AG04449 (cell line): ENCODE measurements at regions not wholly inside any gene's neighbourhood (a gene's known extent, or its start where the extent isn't known, plus 50 kb on each side); places are given as distances from the start of the nearest gene placed in this dataset.
"Not testable (repeated sequence)": the region's sequence is repeated elsewhere in the genome, so short reads cannot be mapped to it uniquely, and the experiment has no call there.

Experiments used
- CTCF ChIA-PET: fragments of 350-600 bp; formaldehyde crosslinking; extraction: SDS; loops from one replicate; lab custom pipeline; 2021; ENCODE audit warnings: antibody characterized with exemption; lab: Yijun Ruan, JAX
- POLR2A ChIA-PET: fragments of 400-600, 350-600 bp; formaldehyde crosslinking; extraction: SDS; loops from one replicate; lab custom pipeline; 2020; ENCODE audit warnings: antibody characterized with exemption, inconsistent platforms; lab: Yijun Ruan, JAX
- DNase-seq: peaks from one replicate; pipeline ENCODE4 v3.0.0-alpha.2; 2010; ENCODE audit warnings: low read depth, low spot score
- H3K4me3 ChIP-seq: 2 replicates; pipeline ENCODE4 v1.5.1; 2011; ENCODE audit warnings: low read depth, mild to moderate bottlenecking, control low read depth, low read length
- TF ChIP-seq, protein P1 (sequence below): IDR thresholded peaks from one replicate; pipeline ENCODE4 v1.5.1; 2011; ENCODE audit warnings: mild to moderate bottlenecking, moderate library complexity, low read length, control low read depth, inconsistent platforms; ENCODE audit not compliant: insufficient read depth; ENCODE audit errors: missing control alignments

DNA sequence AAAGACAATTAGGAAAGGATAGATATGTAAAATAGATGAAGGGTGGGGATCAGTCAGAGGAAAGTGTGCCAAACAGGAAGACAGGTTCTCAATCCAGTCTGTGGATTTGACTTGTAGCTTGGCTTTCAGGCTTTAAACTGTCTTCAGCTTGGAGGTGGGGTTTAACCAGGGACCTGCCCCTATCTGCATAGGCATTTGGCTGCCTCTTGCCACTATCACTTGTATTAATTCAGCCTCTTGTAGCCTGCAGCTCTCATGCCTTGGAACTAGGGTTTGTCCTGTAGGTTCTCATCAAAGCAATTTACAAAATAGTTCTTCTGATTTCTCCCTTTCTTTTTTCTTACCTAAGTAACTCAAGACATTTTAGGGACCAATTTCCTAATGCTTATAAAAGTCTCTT, 88.8 kb upstream of the PAXBP1 start:
- CTCF ChIA-PET, result interaction anchor here (0.6 kb wide), 1 partner anchor 28 kb away, joined by 3 read pairs; no protein-coding TSS in a partner anchor
- TF ChIP-seq, protein P1, sequence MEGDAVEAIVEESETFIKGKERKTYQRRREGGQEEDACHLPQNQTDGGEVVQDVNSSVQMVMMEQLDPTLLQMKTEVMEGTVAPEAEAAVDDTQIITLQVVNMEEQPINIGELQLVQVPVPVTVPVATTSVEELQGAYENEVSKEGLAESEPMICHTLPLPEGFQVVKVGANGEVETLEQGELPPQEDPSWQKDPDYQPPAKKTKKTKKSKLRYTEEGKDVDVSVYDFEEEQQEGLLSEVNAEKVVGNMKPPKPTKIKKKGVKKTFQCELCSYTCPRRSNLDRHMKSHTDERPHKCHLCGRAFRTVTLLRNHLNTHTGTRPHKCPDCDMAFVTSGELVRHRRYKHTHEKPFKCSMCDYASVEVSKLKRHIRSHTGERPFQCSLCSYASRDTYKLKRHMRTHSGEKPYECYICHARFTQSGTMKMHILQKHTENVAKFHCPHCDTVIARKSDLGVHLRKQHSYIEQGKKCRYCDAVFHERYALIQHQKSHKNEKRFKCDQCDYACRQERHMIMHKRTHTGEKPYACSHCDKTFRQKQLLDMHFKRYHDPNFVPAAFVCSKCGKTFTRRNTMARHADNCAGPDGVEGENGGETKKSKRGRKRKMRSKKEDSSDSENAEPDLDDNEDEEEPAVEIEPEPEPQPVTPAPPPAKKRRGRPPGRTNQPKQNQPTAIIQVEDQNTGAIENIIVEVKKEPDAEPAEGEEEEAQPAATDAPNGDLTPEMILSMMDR, result no peak
- POLR2A ChIA-PET, result no interaction called here
- DNase-seq, result no peak
- H3K4me3 ChIP-seq, result no peak overlapping the region

DNA sequence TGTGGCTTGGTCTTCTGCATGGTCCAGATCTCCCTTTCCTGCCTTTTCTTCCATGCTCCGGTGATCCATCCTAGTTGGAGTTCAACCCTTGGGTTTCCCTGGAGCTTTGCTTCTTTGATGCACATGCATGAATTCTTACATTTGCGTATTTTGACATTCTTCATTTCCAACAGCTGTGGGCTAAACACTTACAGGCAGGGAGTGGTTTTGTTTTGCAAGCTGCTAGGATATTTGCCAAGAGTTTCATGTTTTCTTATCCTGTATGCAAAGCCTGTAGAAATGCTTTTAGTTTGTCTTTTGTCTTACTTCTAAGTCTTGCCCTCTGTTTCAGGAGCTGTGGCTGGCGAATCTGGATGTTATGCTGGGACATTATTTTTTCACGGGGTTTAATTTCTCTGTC, 90.3 kb upstream of the PAXBP1 start:
- CTCF ChIA-PET, result no interaction called here
- DNase-seq, result no peak
- POLR2A ChIA-PET, result no interaction called here

DNA sequence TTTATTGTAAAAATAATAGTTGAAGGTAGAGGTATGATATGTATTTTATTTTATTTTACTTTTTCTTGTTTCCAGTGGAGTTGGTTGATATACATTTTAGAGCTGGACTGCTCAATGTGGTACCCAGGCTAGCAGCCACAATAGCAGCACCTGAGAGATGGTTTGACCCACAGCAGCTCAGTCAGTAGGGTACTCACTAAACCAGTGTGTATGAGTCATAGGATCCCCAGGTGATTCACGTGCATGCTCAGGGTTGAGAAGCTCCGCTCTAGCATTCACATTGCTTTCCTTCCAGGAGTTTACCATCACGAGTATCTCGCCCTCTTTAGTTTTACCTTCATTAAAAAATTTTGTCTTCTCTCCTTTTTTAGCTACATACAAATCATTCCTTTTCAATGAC, 96.0 kb upstream of the PAXBP1 start:
- TF ChIP-seq, protein P1, result no peak
- ChIA-PET POLR2A (interaction anchor here (0.6 kb wide), 1 partner anchor 235 kb away, joined by 3 read pairs; no protein-coding TSS in a partner anchor), CTCF (interaction anchor here (0.7 to 1.8 kb wide), 2 partner anchors 15 to 330 kb away, joined by 3 to 6 read pairs; no protein-coding TSS in a partner anchor)
- no peak overlapping the region for H3K4me3 ChIP-seq
- no peak for DNase-seq

More for the DNA sequence above, 90.3 kb upstream of the PAXBP1 start:
- H3K4me3 ChIP-seq, result no peak overlapping the region
- TF ChIP-seq, protein P1, result no peak

DNA sequence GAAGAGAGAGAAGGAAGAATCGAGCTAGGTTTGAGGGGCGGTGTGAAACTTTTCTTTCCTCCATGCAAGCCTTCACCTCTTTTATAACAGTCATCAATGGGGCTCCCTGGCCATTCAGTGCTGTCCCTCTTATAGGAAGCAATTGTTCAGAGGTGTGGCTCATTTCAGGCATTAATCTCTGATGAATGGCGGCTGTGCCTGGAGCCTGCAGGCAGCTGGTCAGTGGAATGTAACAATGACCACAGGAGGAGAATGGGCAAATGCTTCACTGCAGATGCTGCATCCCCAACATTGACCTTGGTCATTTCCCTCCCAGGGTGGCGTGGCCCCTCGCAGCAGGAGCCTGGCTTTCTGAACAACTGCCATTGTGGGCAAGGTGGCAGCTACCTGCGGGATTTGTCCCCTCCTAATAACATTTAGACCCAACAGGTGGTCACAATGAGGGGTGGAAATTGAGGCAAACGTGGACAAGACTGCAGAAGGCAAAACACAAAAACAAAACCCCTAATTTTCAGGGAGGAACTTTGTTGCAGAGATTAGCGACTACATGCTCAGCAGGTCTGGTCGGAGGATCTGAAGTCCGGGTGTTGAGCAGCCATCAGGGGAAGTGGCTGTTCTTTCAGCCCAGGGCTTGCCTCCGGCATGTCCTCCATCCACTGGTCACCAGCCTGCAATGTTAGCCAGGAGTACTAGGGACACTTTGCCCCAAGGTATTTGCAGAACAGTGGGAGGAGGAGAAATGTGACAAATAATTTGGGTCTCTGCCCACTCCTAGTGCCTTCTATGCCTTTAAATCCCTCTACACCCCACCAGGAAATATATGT, 97.3 kb upstream of the PAXBP1 start:
- TF ChIP-seq, protein P1, result no peak
- POLR2A ChIA-PET, result no interaction called here
- no peak overlapping the region for H3K4me3 ChIP-seq
- no peak for DNase-seq
- CTCF ChIA-PET, result no interaction called here

DNA sequence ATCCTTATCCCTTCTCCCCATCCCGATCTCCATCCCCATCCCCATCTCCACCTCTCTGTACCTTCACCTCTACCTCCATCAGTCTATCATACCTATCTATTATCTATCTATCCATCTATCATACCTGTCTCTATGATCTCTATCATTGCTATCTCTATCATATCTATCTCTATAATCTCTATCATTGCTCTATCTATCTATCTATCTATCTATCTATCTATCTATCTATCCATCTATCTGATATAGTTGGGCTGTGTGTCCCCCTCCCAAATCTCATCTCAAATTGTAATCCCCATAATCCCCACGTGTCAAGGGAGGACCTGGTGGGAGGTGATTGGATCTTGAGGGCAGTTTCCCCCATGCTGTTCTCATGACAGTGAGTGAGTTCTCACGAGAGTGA, 97.9 kb upstream of the PAXBP1 start:
- TF ChIP-seq, protein P1, result no peak
- H3K4me3 ChIP-seq, result no peak overlapping the region
- ChIA-PET POLR2A (no interaction called here), CTCF (no interaction called here)
- no peak for DNase-seq

DNA sequence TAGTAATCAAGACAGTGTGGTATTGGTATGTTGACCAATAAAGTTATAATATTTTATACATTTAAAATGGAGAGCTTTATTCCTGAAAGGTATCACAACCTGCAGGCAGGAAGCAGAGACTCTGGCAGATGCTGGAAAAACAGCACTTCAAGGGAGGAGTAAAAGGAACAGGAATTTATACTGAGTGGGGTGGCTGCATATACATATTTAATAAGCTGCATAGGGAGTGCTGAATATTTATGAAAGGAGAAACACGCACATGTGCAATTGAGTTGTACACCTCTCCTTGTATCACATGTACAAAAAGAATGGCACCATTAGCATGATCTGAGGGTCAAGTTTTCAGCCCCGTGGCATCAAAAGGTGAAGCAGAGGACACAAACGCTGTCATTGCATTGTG, 104.9 kb upstream of the PAXBP1 start:
- no peak for DNase-seq
- TF ChIP-seq, protein P1, result no peak
- POLR2A ChIA-PET, result no interaction called here
- H3K4me3 ChIP-seq, result no peak overlapping the region
- CTCF ChIA-PET, result no interaction called here

DNA sequence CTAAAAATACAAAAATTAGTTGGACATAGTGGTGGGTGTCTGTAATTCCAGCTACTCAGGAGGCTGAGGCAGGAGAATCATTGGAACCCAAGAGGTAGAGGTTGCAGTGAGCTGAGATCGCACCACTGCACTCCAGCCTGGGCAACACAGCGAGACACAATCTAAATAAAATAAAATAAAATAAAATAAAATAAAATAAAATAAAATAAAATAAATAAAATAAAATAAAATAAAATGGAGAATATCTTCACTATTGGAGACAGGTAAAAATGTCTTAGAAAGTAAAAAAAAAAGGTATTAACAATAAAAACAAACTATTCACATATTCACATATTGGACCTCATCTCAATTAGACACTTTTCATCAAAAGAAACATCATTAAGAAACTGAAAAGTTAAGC, 106.3 kb upstream of the PAXBP1 start:
- CTCF ChIA-PET, result not testable (repeated sequence)

More for the DNA sequence above, 106.3 kb upstream of the PAXBP1 start:
- DNase-seq, H3K4me3 ChIP-seq, POLR2A ChIA-PET: not testable (repeated sequence)
